GM12878 (cell line): ENCODE measurements at regions not wholly inside any gene's neighbourhood (a gene's known extent, or its start where the extent isn't known, plus 50 kb on each side); places are given as distances from the start of the nearest gene placed in this dataset.

Experiments
- BCL11A ChIP-seq: IDR thresholded peaks from 2 replicates; pipeline ENCODE4 v1.6.1; 2011; ENCODE audit warnings: low read depth, low read length
- DPF2 ChIP-seq: fragments of 450-650 bp; IDR thresholded peaks from 2 replicates; pipeline ENCODE4 v1.6.1; 2017; ENCODE audit warnings: mild to moderate bottlenecking
- ETV6 ChIP-seq, 2 experiments: fragments of 450-650 bp in 1 of 2; IDR thresholded peaks in 1 of 2; conservative IDR thresholded peaks in 1 of 2; 2 replicates each; pipeline ENCODE4 v1.6.1; 2014; ENCODE audit warnings: antibody characterized with exemption in 1 of 2, borderline replicate concordance in 1 of 2, low read depth in 1 of 2, mild to moderate bottlenecking in 1 of 2, moderate library complexity in 1 of 2
- MEF2B ChIP-seq: fragments of 450-650 bp; IDR thresholded peaks from 2 replicates; pipeline ENCODE4 v1.6.1; 2018; ENCODE audit warnings: mild to moderate bottlenecking, moderate library complexity; ENCODE audit not compliant: partially characterized antibody, poor library complexity, severe bottlenecking
- MYC ChIP-seq: IDR thresholded peaks from 2 replicates; pipeline ENCODE4 v1.6.1; 2011; ENCODE audit warnings: mild to moderate bottlenecking, low read length, moderate library complexity, inconsistent platforms; ENCODE audit not compliant: insufficient read depth, insufficient replicate concordance, insufficient read length, severe bottlenecking
- NBN ChIP-seq: fragments of 450-650 bp; IDR thresholded peaks from 2 replicates; pipeline ENCODE4 v1.6.1; 2016
- POLR2A ChIP-seq: IDR thresholded peaks from 2 replicates; pipeline ENCODE4 v1.6.1; 2011; ENCODE audit warnings: low read depth, mild to moderate bottlenecking, low read length
- RAD21 ChIP-seq: IDR thresholded peaks from 2 replicates; pipeline ENCODE4 v1.6.1; 2011; ENCODE audit warnings: mild to moderate bottlenecking, low read depth, low read length, moderate library complexity; ENCODE audit not compliant: insufficient read depth
- RAD51 ChIP-seq: fragments of 450-650 bp; IDR thresholded peaks from 2 replicates; pipeline ENCODE4 v1.6.1; 2016; ENCODE audit warnings: moderate library complexity, mild to moderate bottlenecking, inconsistent platforms
- RELA ChIP-seq: fragments of 450-650 bp; IDR thresholded peaks from 2 replicates; pipeline ENCODE4 v1.8.0; 2014; ENCODE audit warnings: borderline replicate concordance; ENCODE audit not compliant: partially characterized antibody
- ZNF207 ChIP-seq: fragments of 450-650 bp; IDR thresholded peaks from 2 replicates; pipeline ENCODE4 v1.6.1; 2014; ENCODE audit warnings: antibody characterized with exemption, mild to moderate bottlenecking, borderline replicate concordance
- ZNF217 ChIP-seq: fragments of 450-650 bp; IDR thresholded peaks from 2 replicates; pipeline ENCODE4 v1.6.1; 2017; ENCODE audit warnings: antibody characterized with exemption, mild to moderate bottlenecking
- TF ChIP-seq, protein P1 (sequence below): fragments of 450-650 bp; IDR thresholded peaks from 2 replicates; pipeline ENCODE4 v1.6.1; 2016; ENCODE audit warnings: mild to moderate bottlenecking, moderate library complexity, borderline replicate concordance
- TF ChIP-seq, protein P2 (sequence below): fragments of 450-650 bp; IDR thresholded peaks from 2 replicates; pipeline ENCODE4 v1.6.1; 2018; ENCODE audit warnings: borderline replicate concordance, mild to moderate bottlenecking; ENCODE audit not compliant: partially characterized antibody
- TF ChIP-seq, protein P3 (sequence below): fragments of 450-650 bp; IDR thresholded peaks from 2 replicates; pipeline ENCODE4 v1.6.1; 2017; ENCODE audit warnings: low read depth, mild to moderate bottlenecking, moderate library complexity

DNA sequence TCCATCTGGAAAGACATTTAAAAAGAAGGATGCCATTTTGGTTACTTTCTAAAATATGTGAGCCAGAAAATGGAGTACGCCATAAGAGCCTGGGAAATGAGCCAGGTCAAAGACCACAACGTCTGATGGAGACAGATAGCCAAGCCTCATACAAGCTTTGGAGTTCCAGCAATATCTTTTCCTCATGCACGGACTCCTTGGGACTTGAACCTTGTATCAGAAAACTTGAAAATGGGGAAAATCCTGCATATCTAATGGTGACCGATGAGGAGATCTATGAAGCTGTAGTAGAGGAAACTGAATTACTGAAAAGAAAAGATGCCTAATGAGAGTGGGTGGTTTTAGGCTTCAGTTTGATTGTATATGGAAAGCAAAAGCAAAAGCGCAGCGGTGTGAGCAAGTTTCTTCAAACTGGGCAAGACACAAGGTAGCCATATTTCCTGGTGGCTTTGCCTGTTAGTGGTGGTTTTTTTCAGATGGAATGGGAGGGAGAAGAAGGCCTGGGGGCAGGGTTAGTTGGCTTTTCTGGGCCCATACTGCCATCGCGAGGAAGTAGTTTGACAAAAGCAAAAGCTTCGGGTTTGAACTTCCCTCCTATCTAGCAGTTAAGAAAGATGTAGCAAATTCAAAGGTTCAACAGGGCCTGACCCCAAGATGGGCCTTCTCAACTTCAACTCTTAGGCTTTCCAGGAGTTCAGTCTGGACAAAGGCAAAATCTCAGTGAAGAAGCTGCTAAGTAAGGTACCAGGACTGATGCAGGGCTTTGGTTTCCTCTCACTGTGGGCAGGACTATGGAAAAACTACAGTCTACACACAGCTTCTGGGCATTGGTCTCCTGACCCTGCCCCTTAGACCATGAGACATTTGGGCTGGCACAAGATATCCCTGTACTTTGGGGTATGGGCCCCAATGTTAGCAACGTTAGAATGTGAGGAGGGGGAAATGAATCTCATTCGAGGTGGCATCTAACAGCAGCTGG, 210.0 kb upstream of the STK26 start (continued):
- TF ChIP-seq RAD21 (peak; percentile 89), MYC (no peak), ZNF207 (peak; percentile 92), BCL11A (peak; percentile 52; the same call in 1 of the 2 replicates), ZNF217 (no peak), RELA (peak; percentile 71), POLR2A (no peak), RAD51 (0 out of 2 replicates have a peak, but pooled peaks have one; percentile 46), NBN (peak; percentile 93), DPF2 (no peak), MEF2B (no peak), ETV6 (conservative IDR thresholded peaks at IDR 0.05 in 1 of 2, IDR thresholded peaks at IDR 0.05 in 1 of 2; ENCODE audit: borderline replicate concordance in 1 of 2, low read depth in 1 of 2) (peak in 1 of 2 experiments; percentile 51; a peak in 1 of 4 replicates)
- TF ChIP-seq, protein P1, sequence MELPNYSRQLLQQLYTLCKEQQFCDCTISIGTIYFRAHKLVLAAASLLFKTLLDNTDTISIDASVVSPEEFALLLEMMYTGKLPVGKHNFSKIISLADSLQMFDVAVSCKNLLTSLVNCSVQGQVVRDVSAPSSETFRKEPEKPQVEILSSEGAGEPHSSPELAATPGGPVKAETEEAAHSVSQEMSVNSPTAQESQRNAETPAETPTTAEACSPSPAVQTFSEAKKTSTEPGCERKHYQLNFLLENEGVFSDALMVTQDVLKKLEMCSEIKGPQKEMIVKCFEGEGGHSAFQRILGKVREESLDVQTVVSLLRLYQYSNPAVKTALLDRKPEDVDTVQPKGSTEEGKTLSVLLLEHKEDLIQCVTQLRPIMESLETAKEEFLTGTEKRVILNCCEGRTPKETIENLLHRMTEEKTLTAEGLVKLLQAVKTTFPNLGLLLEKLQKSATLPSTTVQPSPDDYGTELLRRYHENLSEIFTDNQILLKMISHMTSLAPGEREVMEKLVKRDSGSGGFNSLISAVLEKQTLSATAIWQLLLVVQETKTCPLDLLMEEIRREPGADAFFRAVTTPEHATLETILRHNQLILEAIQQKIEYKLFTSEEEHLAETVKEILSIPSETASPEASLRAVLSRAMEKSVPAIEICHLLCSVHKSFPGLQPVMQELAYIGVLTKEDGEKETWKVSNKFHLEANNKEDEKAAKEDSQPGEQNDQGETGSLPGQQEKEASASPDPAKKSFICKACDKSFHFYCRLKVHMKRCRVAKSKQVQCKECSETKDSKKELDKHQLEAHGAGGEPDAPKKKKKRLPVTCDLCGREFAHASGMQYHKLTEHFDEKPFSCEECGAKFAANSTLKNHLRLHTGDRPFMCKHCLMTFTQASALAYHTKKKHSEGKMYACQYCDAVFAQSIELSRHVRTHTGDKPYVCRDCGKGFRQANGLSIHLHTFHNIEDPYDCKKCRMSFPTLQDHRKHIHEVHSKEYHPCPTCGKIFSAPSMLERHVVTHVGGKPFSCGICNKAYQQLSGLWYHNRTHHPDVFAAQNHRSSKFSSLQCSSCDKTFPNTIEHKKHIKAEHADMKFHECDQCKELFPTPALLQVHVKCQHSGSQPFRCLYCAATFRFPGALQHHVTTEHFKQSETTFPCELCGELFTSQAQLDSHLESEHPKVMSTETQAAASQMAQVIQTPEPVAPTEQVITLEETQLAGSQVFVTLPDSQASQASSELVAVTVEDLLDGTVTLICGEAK: 0 out of 2 replicates have a peak, but pooled peaks have one; percentile 28
- TF ChIP-seq, protein P2, sequence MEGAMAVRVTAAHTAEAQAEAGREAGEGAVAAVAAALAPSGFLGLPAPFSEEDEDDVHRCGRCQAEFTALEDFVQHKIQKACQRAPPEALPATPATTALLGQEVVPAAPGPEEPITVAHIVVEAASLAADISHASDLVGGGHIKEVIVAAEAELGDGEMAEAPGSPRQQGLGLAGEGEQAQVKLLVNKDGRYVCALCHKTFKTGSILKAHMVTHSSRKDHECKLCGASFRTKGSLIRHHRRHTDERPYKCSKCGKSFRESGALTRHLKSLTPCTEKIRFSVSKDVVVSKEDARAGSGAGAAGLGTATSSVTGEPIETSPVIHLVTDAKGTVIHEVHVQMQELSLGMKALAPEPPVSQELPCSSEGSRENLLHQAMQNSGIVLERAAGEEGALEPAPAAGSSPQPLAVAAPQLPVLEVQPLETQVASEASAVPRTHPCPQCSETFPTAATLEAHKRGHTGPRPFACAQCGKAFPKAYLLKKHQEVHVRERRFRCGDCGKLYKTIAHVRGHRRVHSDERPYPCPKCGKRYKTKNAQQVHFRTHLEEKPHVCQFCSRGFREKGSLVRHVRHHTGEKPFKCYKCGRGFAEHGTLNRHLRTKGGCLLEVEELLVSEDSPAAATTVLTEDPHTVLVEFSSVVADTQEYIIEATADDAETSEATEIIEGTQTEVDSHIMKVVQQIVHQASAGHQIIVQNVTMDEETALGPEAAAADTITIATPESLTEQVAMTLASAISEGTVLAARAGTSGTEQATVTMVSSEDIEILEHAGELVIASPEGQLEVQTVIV: no peak
- TF ChIP-seq, protein P3, sequence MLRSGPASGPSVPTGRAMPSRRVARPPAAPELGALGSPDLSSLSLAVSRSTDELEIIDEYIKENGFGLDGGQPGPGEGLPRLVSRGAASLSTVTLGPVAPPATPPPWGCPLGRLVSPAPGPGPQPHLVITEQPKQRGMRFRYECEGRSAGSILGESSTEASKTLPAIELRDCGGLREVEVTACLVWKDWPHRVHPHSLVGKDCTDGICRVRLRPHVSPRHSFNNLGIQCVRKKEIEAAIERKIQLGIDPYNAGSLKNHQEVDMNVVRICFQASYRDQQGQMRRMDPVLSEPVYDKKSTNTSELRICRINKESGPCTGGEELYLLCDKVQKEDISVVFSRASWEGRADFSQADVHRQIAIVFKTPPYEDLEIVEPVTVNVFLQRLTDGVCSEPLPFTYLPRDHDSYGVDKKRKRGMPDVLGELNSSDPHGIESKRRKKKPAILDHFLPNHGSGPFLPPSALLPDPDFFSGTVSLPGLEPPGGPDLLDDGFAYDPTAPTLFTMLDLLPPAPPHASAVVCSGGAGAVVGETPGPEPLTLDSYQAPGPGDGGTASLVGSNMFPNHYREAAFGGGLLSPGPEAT: peak; percentile 78
